KOPT-K1 (cell line): ENCODE measurements at regions not wholly inside any gene's neighbourhood (a gene's known extent, or its start where the extent isn't known, plus 50 kb on each side); places are given as distances from the start of the nearest gene placed in this dataset.

ENCODE experiments used
- H3K27ac ChIP-seq: fragments of 200-600 bp; sonication (generic); 2 replicates; pipeline ENCODE4 v1.5.1; 2016; ENCODE audit warnings: antibody characterized with exemption, mild to moderate bottlenecking, low read depth, low read length; ENCODE audit not compliant: poor library complexity, severe bottlenecking
- H3K36me3 ChIP-seq: fragments of 200-600 bp; sonication (generic); 2 replicates; pipeline ENCODE4 v1.5.1; 2017; ENCODE audit warnings: antibody characterized with exemption, mild to moderate bottlenecking, low read length, moderate library complexity; ENCODE audit not compliant: insufficient read depth
- H3K9me3 ChIP-seq: fragments of 200-600 bp; sonication (generic); 2 replicates; pipeline ENCODE4 v1.5.1; 2017; ENCODE audit warnings: antibody characterized with exemption, low read length, mild to moderate bottlenecking; ENCODE audit not compliant: insufficient read depth, poor library complexity, severe bottlenecking

GRCh38 chr5:68088302-68088701 is 127.3 kb upstream of the PIK3R1 start:
- H3K36me3 ChIP-seq: no peaks in the 10 kb centered on the region
- H3K9me3 ChIP-seq: no peaks in the 10 kb centered on the region
- H3K27ac ChIP-seq: no peak overlapping the region

GRCh38 chr5:68087866-68088265 is 127.7 kb upstream of the PIK3R1 start:
- H3K27ac ChIP-seq: no peak overlapping the region
- H3K9me3 ChIP-seq: no peaks in the 10 kb centered on the region
- H3K36me3 ChIP-seq: no peaks in the 10 kb centered on the region

DNA sequence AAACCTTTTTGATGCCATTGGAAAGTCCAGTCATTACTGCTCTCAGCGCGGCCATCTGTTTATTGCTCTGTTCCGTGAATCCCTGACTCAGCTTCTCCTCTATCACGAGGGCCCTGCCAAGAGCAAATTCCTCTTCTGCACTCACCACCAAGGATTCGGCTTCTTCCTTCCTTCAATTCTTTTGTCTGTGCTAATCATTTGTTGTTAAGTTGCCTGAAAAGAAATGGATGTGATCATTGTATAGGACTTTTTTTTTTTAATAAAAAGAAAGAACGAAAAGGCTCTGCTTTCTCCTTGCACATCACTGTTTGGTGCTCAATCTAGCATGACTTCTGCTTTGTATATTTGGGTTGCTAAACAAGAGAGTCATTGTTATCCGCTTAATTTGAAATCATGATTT is 128.7 kb upstream of the PIK3R1 start:
- Histone ChIP-seq H3K36me3 (no peaks in the 10 kb centered on the region), H3K9me3 (no peaks in the 10 kb centered on the region), H3K27ac (no peak overlapping the region)

DNA sequence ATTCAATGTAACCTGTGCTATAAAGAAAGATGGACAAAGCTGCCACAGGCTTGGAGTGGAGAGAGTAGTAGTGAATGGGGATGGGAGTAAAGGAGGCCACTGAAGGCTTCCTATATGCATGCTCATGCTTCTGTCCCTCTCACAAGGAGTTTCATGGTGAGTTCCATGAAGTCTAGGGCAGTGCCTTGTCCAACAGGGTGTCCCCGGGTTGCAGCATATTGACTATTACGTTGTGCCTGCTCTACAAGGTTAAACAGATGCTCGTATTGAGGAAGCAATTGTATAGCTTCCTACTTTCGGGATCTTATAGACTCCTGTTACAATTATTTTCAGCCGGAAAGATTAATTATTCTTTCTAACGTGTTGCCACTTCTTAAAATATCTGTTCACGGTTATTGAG is 129.1 kb upstream of the PIK3R1 start:
- Histone ChIP-seq H3K36me3 (no peaks in the 10 kb centered on the region), H3K27ac (no peak overlapping the region), H3K9me3 (no peaks in the 10 kb centered on the region)

DNA sequence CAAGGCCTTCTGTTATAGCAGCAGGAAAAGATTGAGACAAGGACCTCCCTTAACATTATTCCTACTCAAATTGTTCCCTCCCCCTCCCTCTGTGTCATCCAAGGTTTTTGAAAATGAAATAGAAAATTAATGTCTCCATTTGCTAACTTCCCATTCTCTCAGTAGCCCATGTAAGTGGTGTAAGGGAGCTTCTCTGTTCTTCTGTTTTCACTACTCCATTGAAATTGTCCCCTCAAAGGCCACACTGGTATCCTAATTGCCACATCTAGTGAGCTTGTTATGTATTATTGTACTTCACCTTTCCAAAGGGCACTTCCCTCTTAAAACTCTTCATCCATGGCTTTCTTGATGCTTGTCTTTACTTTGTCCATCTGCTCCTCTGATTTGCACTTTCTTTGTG is 131.2 kb upstream of the PIK3R1 start:
- no peaks in the 10 kb centered on the region for H3K9me3 ChIP-seq
- no peak overlapping the region for H3K27ac ChIP-seq
- no peaks in the 10 kb centered on the region for H3K36me3 ChIP-seq

DNA sequence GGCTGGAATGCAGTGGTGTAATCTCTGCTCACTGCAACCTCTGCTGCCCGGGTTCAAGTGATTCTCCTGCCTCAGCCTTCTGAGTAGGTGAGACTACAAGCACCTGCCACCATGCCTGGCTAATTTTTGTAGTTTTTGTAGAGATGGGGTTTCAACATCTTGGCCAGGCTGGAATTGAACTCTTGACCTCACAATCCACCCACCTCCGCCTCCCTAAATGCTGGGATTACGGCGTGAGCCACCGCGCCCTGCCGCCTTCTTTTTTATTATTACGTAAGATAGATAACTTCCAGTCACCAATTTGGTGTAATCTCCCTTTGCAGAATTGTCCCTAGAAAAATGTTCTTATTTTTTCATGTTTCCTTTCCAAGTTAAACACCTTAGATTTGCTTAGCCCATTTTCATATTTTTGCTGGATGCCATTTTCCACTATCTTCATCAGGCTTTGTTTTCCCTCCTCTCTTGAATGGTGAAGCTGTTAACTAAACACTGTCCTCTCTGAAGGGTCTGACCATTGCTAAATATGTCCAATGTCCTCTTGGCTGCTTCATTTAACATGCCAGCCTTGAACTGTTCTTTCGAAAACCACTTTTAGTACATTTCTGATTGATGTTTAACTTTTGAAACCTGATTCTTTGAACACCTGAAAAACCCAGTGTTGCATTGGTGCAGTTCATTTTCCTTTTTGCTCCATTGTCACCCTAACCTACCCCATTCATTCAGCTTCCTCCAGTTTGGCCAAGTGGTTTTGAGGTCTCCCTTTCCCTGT is 135.1 kb upstream of the PIK3R1 start:
- Histone ChIP-seq H3K9me3 (no peaks in the 10 kb centered on the region), H3K36me3 (no peaks in the 10 kb centered on the region), H3K27ac (no peak overlapping the region)

DNA sequence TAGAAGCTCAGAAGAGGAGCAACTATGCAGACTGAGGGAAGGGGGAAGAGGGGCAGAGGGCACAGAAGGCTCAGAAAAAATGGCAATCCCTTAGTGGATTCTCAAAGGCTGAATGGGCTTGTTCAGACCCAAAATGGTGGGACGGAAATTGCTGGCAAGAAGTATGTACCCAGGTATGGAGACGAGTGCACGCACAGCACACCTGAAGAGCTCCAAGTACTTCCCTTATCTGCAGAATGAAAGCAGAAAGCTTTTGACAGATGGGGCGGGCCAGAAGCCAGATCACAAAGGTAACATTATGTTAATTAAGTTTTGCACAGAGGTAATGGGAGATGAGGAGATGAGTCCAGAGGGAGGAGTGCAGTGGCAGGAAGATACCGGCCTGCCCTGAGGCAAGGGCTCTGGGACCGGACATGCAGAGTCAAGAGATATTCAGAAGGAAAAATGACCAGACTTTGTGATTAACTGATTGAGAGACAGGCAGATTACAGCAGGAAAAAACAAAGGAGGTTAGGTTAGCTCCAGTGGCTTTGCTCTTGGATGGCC is 138.1 kb upstream of the PIK3R1 start:
- Histone ChIP-seq H3K27ac (no peak overlapping the region), H3K36me3 (no peaks in the 10 kb centered on the region), H3K9me3 (no peaks in the 10 kb centered on the region)

- Histone ChIP-seq H3K36me3 (no peaks in the 10 kb centered on the region), H3K27ac (no peak overlapping the region), H3K9me3 (no peaks in the 10 kb centered on the region)
Observed at GRCh38 chr5:68074633-68075032, 140.9 kb upstream of the PIK3R1 start.

- no peaks in the 10 kb centered on the region for H3K36me3 ChIP-seq
- no peak overlapping the region for H3K27ac ChIP-seq
- H3K9me3 ChIP-seq: no peaks in the 10 kb centered on the region
Observed at GRCh38 chr5:68074048-68074632, 141.4 kb upstream of the PIK3R1 start.

DNA sequence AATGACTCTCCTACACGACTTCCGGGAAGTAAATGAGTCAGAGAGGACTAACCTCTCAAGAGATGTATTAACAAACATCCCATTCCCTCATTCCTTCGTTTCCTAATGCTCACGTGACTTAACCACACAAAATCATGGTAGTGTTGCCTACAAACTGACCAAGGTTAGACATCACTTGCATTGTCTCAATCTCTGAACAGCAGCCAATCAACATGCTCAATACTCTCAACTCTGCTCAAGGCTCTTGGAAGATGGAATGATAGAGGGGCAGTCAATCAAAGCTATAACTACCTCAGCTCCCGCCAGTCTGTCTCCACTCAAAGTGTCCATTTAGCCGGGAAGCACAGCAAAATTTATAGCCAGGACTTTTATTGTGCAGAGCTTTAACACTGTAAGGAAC is 143.8 kb upstream of the PIK3R1 start:
- no peak overlapping the region for H3K27ac ChIP-seq
- no peaks in the 10 kb centered on the region for H3K36me3 ChIP-seq
- no peaks in the 10 kb centered on the region for H3K9me3 ChIP-seq

DNA sequence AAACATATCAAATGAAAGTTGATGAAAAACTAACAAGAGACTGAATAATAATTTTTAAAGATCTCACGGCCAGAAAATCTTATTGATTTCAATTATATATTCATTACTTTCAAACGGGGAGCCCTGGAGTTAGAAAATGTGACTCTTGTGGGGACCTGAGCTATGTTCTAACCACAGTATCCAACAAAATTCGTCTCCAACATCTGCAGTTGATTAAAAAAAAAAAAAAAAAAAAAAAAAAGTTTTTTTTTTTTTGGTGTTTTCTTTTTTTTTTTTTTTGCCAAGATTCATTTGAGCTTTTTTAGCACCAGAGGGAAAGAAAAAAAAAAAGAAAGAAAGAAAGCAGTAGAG is 144.3 kb upstream of the PIK3R1 start:
- Histone ChIP-seq H3K36me3 (no peaks in the 10 kb centered on the region), H3K9me3 (no peaks in the 10 kb centered on the region), H3K27ac (no peak overlapping the region)

DNA sequence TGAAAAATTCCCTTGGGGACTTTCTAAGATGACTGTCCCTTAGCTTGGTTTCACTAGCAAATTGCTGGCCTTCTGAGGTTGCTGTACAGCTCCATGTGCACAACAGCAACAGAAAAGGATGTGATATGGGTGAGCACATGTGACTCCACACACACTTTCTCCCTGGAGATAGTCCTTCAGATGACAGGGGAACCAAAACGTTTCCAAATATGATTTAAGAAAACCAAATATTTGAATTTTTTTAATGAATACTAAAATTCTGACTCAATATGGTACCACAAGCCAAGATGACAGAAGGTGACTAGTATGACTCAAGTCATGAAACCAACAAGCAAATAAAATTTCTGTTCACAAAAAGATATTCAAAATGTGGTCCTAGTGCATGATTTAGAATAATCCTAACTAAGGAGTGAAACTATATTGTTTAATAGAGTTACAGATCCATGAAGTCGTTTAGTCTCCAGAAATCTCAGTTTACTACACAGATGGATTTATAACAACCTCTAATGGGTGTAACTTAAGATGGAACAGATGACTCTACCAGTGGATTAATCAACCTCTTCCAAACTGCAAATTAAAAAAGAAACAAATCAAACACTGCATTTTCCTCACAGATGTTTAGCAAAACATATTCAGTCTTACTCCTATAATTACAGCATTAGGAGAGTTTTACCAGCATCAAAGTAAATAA is 144.8 kb upstream of the PIK3R1 start:
- Histone ChIP-seq H3K9me3 (no peaks in the 10 kb centered on the region), H3K36me3 (no peaks in the 10 kb centered on the region), H3K27ac (no peak overlapping the region)

DNA sequence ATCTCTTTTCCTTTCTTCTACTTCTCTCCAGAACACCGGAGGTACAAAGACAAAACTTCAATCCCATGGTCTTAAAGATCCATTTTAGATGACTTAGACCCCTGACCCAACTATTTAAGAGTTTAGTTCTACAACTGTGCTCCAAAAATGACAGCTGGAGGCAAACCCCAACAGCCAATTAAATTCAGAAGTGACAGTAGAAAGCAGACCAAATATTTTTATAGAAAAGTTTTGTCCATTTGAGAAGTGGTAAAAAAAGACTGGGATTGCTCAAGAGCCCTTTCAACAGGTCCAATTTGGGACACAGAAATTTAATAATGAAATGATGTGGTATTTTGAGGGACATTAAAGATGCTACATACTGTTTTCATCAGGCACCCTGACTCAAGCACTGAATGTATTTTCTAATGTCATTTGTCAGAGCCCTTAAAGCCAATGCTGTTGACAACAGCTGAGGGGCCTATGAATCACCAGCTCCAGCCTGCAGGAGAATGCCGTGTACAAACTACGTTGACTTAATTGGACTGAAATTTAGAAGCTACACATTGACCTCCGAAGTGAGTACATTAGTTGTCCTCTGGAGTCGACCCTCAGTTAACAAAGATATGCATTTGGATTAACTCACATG is 147.5 kb upstream of the PIK3R1 start:
- no peaks in the 10 kb centered on the region for H3K36me3 ChIP-seq
- H3K9me3 ChIP-seq: no peaks in the 10 kb centered on the region
- no peak overlapping the region for H3K27ac ChIP-seq

DNA sequence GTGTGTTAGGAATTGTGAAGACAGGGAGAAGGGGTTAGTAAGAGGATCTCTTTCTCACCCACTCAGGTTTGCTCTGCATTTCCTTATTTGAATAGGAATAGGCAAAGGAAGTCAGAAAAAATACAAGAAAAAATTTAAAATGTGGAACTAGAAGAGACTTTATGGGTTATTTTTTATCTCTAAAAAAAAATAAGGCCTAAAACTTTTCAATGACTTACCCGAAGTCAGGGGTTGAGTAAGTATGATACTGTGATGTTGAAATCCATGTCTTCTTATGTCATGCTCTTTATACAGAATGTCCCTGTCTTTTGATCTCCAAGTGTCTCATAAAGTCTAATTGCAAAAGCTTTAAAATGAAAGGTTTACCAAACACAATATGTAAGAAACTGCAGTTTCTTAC is 148.3 kb upstream of the PIK3R1 start:
- no peaks in the 10 kb centered on the region for H3K9me3 ChIP-seq
- no peak overlapping the region for H3K27ac ChIP-seq
- H3K36me3 ChIP-seq: no peaks in the 10 kb centered on the region

DNA sequence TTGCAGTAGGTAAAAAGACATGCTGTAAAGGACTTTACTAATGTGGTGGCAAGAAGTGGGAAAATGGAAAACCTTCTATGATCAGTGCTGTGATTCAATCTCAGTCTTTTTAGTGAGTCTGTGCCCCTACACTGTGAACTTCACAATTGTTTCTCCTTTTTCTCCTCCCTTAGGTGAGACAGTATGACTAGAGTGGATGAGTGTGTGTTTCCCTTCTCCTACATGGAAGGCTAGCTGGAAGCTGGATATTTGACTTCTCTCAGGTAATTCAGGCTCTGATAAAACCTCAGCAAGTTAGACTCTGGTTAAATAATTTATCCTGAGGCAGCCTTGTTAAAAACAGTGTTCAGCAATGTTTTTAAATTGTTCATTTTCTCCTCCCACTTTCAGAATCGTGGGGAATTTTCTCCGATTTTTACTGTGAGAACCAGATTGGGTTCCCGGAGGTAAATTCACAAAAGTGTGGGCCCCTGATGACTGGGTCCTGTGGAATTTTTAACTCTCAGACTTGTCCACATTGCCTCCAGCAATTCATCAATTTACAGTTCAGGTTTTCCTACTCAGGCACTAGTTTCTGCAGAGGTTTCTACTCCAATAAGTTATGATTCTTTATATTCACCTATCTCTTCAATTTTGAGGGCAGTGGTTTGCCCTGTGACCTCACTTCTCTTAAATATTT is 149.1 kb upstream of the PIK3R1 start:
- no peaks in the 10 kb centered on the region for H3K9me3 ChIP-seq
- no peak overlapping the region for H3K27ac ChIP-seq
- no peaks in the 10 kb centered on the region for H3K36me3 ChIP-seq
